GM23338 (cell line): ENCODE measurements at regions not wholly inside any gene's neighbourhood (a gene's known extent, or its start where the extent isn't known, plus 50 kb on each side); places are given as distances from the start of the nearest gene placed in this dataset.

ENCODE experiments used
- ATAC-seq: fragments of 200-7000 bp; cut with Tn5 transposase; 3 replicates; pipeline ENCODE4 v1.9.1; 2020
- DNase-seq: peaks from one replicate; pipeline ENCODE4 v3.0.0-alpha.2; 2015; ENCODE audit warnings: low spot score
- H2AFZ ChIP-seq: fragments of 200-600 bp; sonication (generic); 2 replicates; pipeline ENCODE4 v1.8.0; 2016; ENCODE audit warnings: antibody characterized with exemption, mild to moderate bottlenecking, moderate library complexity
- H3F3A ChIP-seq: fragments of 200-600 bp; sonication (generic); replicated peaks from 2 replicates; pipeline ENCODE4 v1.8.0; 2017; ENCODE audit warnings: antibody characterized with exemption, mixed run types, low read depth
- H3K27ac ChIP-seq: fragments of 200-600 bp; sonication (generic); 2 replicates; pipeline ENCODE4 v1.6.1; 2016; ENCODE audit warnings: low read depth
- H3K27me3 ChIP-seq: fragments of 200-600 bp; sonication (generic); 2 replicates; pipeline ENCODE4 v1.8.0; 2016; ENCODE audit warnings: mild to moderate bottlenecking, mixed run types, moderate library complexity; ENCODE audit not compliant: insufficient read depth
- H3K36me3 ChIP-seq: fragments of 200-600 bp; sonication (generic); 2 replicates; pipeline ENCODE4 v1.8.0; 2016; ENCODE audit warnings: mild to moderate bottlenecking; ENCODE audit not compliant: insufficient read depth
- H3K4me1 ChIP-seq: fragments of 200-600 bp; sonication (generic); 2 replicates; pipeline ENCODE4 v1.8.0; 2016; ENCODE audit warnings: mild to moderate bottlenecking, moderate library complexity; ENCODE audit not compliant: insufficient read depth
- H3K4me2 ChIP-seq: fragments of 200-600 bp; sonication (generic); 2 replicates; pipeline ENCODE4 v1.7.1; 2017; ENCODE audit warnings: mixed run types
- H3K4me3 ChIP-seq: fragments of 200-600 bp; sonication (generic); 2 replicates; pipeline ENCODE4 v1.6.1; 2016; ENCODE audit warnings: mixed run types
- H3K79me2 ChIP-seq: fragments of 200-600 bp; sonication (generic); replicated peaks from 2 replicates; pipeline ENCODE4 v1.8.0; 2017; ENCODE audit warnings: mild to moderate bottlenecking; ENCODE audit not compliant: insufficient read depth
- H3K9me2 ChIP-seq: fragments of 200-600 bp; sonication (generic); 2 replicates; pipeline ENCODE4 v1.8.0; 2017; ENCODE audit not compliant: insufficient read depth
- H4K20me1 ChIP-seq: fragments of 200-600 bp; sonication (generic); replicated peaks from 2 replicates; pipeline ENCODE4 v1.8.0; 2017; ENCODE audit warnings: mild to moderate bottlenecking; ENCODE audit not compliant: insufficient read depth
- H3K27ac Mint-ChIP-seq: 2 replicates; pipeline ENCODE4 v1.8.0; 2020; ENCODE audit warnings: inconsistent platforms, mild to moderate bottlenecking, moderate library complexity, mixed read lengths
- H3K27me3 Mint-ChIP-seq: 3 replicates; pipeline ENCODE4 v1.8.0; 2022; ENCODE audit warnings: low read depth, mild to moderate bottlenecking, moderate library complexity, mixed read lengths, inconsistent platforms; ENCODE audit not compliant: insufficient read depth, poor library complexity
- H3K36me3 Mint-ChIP-seq: 3 replicates; pipeline ENCODE4 v1.8.0; 2021; ENCODE audit warnings: low read depth, mild to moderate bottlenecking, inconsistent platforms, moderate library complexity, mixed read lengths
- H3K4me1 Mint-ChIP-seq: 3 replicates; pipeline ENCODE4 v1.8.0; 2020; ENCODE audit warnings: mild to moderate bottlenecking, inconsistent platforms, mixed read lengths
- H3K4me3 Mint-ChIP-seq: 3 replicates; pipeline ENCODE4 v1.8.0; 2021; ENCODE audit warnings: moderate library complexity, mild to moderate bottlenecking, inconsistent platforms, mixed read lengths
- H3K9me3 Mint-ChIP-seq: 3 replicates; pipeline ENCODE4 v1.8.0; 2020; ENCODE audit warnings: moderate library complexity, mild to moderate bottlenecking, inconsistent platforms, mixed read lengths
- CREB1 ChIP-seq: fragments of 250-450 bp; sonication (Bioruptor Pico); IDR thresholded peaks from 2 replicates; pipeline ENCODE4 v1.5.0; 2020; ENCODE audit warnings: low read depth, mild to moderate bottlenecking, moderate library complexity
- EZH2 ChIP-seq: fragments of 200-600 bp; sonication (generic); IDR thresholded peaks from one replicate; pipeline ENCODE4 v1.8.0; 2017; ENCODE audit warnings: antibody characterized with exemption, mild to moderate bottlenecking, low read depth; ENCODE audit not compliant: unreplicated experiment
- EZH2phosphoT487 ChIP-seq: fragments of 200-600 bp; sonication (generic); IDR thresholded peaks from one replicate; pipeline ENCODE4 v1.8.1; 2018; ENCODE audit warnings: antibody characterized with exemption; ENCODE audit not compliant: unreplicated experiment
- JUNB ChIP-seq: IDR thresholded peaks from one replicate; pipeline ENCODE4 v1.6.1; 2016; ENCODE audit warnings: antibody characterized with exemption; ENCODE audit not compliant: unreplicated experiment
- NANOG ChIP-seq: IDR thresholded peaks from 2 replicates; pipeline ENCODE4 v1.6.1; 2016; ENCODE audit warnings: antibody characterized with exemption, borderline replicate concordance
- POLR2AphosphoS5 ChIP-seq: IDR thresholded peaks from 2 replicates; pipeline ENCODE4 v1.6.1; 2016; ENCODE audit warnings: antibody characterized with exemption, low read depth
- STAT1 ChIP-seq: IDR thresholded peaks from one replicate; pipeline ENCODE4 v1.6.1; 2016; ENCODE audit warnings: antibody characterized with exemption; ENCODE audit not compliant: unreplicated experiment
- ZNF114 ChIP-seq: fragments of 250-450 bp; sonication (Bioruptor Pico); IDR thresholded peaks from 2 replicates; pipeline ENCODE4 v1.5.0; 2020; ENCODE audit warnings: mild to moderate bottlenecking, moderate library complexity
- ZNF331 ChIP-seq: fragments of 250-450 bp; sonication (Bioruptor Pico); IDR thresholded peaks from 2 replicates; pipeline ENCODE4 v1.5.0; 2020; ENCODE audit warnings: low read depth, mild to moderate bottlenecking, moderate library complexity
- TF ChIP-seq, protein P1 (sequence below), 2 experiments: fragments of 200-600 bp in 1 of 2; sonication (generic) in 1 of 2; conservative IDR thresholded peaks; 2 replicates each; pipeline versions ENCODE4 v1.5.1 to v1.6.1; 2016 to 2017; ENCODE audit warnings: antibody characterized with exemption in 2 of 2, low read depth in 2 of 2, mild to moderate bottlenecking in 2 of 2, moderate library complexity in 1 of 2
- TF ChIP-seq, protein P2 (sequence below): IDR thresholded peaks from one replicate; pipeline ENCODE4 v1.6.1; 2018; ENCODE audit warnings: antibody characterized with exemption; ENCODE audit not compliant: unreplicated experiment
- TF ChIP-seq, protein P3 (sequence below): IDR thresholded peaks from 2 replicates; pipeline ENCODE4 v1.6.1; 2016; ENCODE audit warnings: antibody characterized with exemption

DNA sequence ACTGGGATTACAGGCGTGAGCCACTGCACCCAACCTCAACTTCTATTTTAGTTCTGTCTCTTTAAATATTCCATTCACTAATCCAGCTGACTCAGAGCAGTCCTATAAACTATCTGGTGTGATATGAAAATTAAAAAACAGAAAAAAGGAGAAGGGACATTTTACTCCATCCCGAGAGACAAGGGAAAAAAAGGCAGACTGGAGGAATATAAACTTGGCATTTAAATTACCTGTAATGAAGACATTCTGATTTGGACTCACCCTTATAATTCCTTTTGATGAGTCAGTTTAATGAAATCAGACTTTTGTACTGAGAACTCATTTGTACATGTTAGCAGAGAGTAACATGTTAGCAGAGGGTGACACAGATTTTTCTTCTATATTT lies 74.8 kb upstream of the RIOK3 start:
- no peak overlapping the region for H3K4me2 ChIP-seq
- no peaks in the 10 kb centered on the region for H3K27me3 ChIP-seq
- TF ChIP-seq CREB1 (CRISPR knock-in tag) (no peak), NANOG (no peak), POLR2AphosphoS5 (no peak), STAT1 (no peak), ZNF331 (CRISPR knock-in tag) (no peak), EZH2 (no peak), JUNB (no peak), EZH2phosphoT487 (no peak), ZNF114 (no peak)
- TF ChIP-seq, protein P1, sequence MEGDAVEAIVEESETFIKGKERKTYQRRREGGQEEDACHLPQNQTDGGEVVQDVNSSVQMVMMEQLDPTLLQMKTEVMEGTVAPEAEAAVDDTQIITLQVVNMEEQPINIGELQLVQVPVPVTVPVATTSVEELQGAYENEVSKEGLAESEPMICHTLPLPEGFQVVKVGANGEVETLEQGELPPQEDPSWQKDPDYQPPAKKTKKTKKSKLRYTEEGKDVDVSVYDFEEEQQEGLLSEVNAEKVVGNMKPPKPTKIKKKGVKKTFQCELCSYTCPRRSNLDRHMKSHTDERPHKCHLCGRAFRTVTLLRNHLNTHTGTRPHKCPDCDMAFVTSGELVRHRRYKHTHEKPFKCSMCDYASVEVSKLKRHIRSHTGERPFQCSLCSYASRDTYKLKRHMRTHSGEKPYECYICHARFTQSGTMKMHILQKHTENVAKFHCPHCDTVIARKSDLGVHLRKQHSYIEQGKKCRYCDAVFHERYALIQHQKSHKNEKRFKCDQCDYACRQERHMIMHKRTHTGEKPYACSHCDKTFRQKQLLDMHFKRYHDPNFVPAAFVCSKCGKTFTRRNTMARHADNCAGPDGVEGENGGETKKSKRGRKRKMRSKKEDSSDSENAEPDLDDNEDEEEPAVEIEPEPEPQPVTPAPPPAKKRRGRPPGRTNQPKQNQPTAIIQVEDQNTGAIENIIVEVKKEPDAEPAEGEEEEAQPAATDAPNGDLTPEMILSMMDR (conservative IDR thresholded peaks at IDR 0.05; ENCODE audit: low read depth in 2 of 2), result no peak
- TF ChIP-seq, protein P2, sequence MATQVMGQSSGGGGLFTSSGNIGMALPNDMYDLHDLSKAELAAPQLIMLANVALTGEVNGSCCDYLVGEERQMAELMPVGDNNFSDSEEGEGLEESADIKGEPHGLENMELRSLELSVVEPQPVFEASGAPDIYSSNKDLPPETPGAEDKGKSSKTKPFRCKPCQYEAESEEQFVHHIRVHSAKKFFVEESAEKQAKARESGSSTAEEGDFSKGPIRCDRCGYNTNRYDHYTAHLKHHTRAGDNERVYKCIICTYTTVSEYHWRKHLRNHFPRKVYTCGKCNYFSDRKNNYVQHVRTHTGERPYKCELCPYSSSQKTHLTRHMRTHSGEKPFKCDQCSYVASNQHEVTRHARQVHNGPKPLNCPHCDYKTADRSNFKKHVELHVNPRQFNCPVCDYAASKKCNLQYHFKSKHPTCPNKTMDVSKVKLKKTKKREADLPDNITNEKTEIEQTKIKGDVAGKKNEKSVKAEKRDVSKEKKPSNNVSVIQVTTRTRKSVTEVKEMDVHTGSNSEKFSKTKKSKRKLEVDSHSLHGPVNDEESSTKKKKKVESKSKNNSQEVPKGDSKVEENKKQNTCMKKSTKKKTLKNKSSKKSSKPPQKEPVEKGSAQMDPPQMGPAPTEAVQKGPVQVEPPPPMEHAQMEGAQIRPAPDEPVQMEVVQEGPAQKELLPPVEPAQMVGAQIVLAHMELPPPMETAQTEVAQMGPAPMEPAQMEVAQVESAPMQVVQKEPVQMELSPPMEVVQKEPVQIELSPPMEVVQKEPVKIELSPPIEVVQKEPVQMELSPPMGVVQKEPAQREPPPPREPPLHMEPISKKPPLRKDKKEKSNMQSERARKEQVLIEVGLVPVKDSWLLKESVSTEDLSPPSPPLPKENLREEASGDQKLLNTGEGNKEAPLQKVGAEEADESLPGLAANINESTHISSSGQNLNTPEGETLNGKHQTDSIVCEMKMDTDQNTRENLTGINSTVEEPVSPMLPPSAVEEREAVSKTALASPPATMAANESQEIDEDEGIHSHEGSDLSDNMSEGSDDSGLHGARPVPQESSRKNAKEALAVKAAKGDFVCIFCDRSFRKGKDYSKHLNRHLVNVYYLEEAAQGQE, result no peak
- TF ChIP-seq, protein P3, sequence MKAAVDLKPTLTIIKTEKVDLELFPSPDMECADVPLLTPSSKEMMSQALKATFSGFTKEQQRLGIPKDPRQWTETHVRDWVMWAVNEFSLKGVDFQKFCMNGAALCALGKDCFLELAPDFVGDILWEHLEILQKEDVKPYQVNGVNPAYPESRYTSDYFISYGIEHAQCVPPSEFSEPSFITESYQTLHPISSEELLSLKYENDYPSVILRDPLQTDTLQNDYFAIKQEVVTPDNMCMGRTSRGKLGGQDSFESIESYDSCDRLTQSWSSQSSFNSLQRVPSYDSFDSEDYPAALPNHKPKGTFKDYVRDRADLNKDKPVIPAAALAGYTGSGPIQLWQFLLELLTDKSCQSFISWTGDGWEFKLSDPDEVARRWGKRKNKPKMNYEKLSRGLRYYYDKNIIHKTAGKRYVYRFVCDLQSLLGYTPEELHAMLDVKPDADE, result no peak
- no peaks in the 10 kb centered on the region for H4K20me1 ChIP-seq
- no peak overlapping the region for H3K4me3 ChIP-seq
- 0 out of 2 replicates have a peak, but pooled peaks cover 3% of the 10 kb centered on the region for H3F3A ChIP-seq
- H3K9me2 ChIP-seq, result no peaks in the 10 kb centered on the region
- H3K27ac ChIP-seq, result no peak overlapping the region
- no peaks in the 10 kb centered on the region for H3K79me2 ChIP-seq
- no peaks in the 10 kb centered on the region for H3K36me3 ChIP-seq
- DNase-seq, result no peak
- Mint-ChIP-seq H3K27ac (no peak overlapping the region), H3K27me3 (no peaks in the 10 kb centered on the region), H3K36me3 (no peaks in the 10 kb centered on the region), H3K4me3 (no peak overlapping the region), H3K4me1 (peaks cover 15% of the 10 kb centered on the region), H3K9me3 (no peaks in the 10 kb centered on the region)
- no peak for ATAC-seq
- no peak overlapping the region for H2AFZ ChIP-seq
- H3K4me1 ChIP-seq, result no peaks in the 10 kb centered on the region
